ENCODE measurements at regions not wholly inside any gene's neighbourhood (a gene's known extent, or its start where the extent isn't known, plus 50 kb on each side); places are given as distances from the start of the nearest gene placed in this dataset.

DNA sequence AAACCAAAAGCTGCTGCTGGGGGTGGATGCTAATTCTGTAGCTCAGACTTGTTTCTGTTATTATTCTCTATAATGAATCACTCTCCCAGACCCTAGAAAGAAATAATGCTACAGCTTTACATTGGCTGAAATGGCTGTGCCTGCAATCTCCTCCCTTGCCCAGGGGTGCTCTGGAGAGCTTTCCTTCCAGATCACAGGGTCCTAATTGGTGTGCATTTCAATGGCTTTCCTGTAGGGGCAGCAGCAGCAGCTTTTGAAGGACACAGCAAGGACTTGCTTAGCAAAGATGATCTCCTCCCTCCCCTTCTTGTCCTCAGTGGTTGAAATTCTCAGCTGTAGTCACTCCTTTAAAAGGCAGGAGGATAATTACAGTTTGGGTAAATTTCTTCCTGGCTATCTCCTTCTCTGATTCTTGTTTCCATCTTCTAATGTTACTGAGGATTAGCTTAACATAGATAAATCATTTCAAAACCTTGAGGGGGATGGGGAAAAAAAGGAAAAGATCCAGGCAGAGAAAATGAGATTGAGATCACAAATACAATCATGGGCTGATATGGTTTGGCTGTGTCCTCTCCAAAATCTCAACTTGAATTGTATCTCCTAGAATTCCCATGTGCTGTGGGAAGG lies 120.2 kb upstream of the CTTNBP2 start:
- DNase-seq = peak; percentile 14
- Histone ChIP-seq H3K27me3 (no peaks in the 10 kb centered on the region), H3K9me3 (no peaks in the 10 kb centered on the region), H3K27ac (no peak overlapping the region), H3K4me3 (no peak overlapping the region), H3K36me3 (no peaks in the 10 kb centered on the region), H3K4me1 (no peaks in the 10 kb centered on the region)
- TF ChIP-seq, protein P1, sequence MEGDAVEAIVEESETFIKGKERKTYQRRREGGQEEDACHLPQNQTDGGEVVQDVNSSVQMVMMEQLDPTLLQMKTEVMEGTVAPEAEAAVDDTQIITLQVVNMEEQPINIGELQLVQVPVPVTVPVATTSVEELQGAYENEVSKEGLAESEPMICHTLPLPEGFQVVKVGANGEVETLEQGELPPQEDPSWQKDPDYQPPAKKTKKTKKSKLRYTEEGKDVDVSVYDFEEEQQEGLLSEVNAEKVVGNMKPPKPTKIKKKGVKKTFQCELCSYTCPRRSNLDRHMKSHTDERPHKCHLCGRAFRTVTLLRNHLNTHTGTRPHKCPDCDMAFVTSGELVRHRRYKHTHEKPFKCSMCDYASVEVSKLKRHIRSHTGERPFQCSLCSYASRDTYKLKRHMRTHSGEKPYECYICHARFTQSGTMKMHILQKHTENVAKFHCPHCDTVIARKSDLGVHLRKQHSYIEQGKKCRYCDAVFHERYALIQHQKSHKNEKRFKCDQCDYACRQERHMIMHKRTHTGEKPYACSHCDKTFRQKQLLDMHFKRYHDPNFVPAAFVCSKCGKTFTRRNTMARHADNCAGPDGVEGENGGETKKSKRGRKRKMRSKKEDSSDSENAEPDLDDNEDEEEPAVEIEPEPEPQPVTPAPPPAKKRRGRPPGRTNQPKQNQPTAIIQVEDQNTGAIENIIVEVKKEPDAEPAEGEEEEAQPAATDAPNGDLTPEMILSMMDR (IDR thresholded peaks at IDR 0.05) = peak; percentile 19 to 38 (median 32)
- no peak for TF ChIP-seq EP300 (IDR thresholded peaks at IDR 0.05; ENCODE audit: low read depth)
- no peak for TF ChIP-seq POLR2A (IDR thresholded peaks at IDR 0.05)
- in situ Hi-C loops (cut with MboI; ENCODE audit: low pct_ligation_motif_present in 1 of 4, low pct_unique_long_range_greater_than_20kb in 1 of 4, low sequenced_read_pairs in 3 of 4) = no loop called here
- intact Hi-C loops (cut with DNase I; ENCODE audit: low total_unique reads) = no loop called here

DNA sequence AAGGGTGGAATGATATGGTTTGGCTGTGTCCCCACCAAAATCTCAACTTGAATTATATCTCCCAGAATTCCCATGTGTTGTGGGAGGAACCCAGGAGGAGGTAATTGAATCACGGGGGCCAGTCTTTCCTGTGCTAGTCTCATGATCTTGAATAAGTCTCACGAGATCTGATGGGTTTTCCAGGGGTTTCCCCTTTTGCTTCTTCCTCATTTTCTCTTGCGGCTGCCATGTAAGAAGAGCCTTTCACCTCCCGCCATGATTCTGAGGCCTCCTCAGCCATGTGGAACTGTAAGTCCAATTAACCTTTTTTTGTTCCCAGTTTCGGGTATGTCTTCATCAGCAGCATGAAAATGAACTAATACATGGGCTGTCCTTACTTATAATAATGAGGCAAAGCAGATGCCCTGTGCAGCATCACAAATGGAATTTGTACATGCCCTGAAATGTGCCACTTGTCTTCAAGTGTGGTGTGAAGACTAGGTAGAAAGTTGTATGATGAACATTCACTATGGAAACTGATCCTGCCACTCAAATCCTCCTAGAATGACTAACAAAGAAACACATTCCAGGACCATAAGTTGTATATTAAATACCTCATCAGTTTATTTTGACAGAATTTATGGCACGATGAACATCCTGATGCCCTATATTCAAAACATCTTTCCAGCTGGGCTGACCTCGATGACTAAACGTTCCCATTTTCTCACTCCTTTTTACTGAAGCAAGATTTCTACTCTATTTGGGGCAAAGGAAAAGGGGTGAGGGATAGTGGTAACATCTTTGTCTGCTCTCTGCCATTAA lies 122.8 kb upstream of the CTTNBP2 start:
- H3K9me3 ChIP-seq = no peaks in the 10 kb centered on the region
- 68 to 85% methylated on average over 6 to 8 of the region's 8 CpGs for WGBS, 2 donors (ENCODE audit: low coverage in 1 of 2)
- no peak overlapping the region for H3K4me3 ChIP-seq
- no peaks in the 10 kb centered on the region for H3K36me3 ChIP-seq
- in situ Hi-C loops (cut with MboI; ENCODE audit: low pct_ligation_motif_present in 1 of 4, low pct_unique_long_range_greater_than_20kb in 1 of 4, low sequenced_read_pairs in 3 of 4) (no loop called here), intact Hi-C loops (cut with DNase I; ENCODE audit: low total_unique reads) (no loop called here)
- no peak overlapping the region for H3K27ac ChIP-seq
- H3K4me1 ChIP-seq = no peaks in the 10 kb centered on the region
- TF ChIP-seq POLR2AphosphoS5 (IDR thresholded peaks at IDR 0.05) (no peak), EP300 (IDR thresholded peaks at IDR 0.05; ENCODE audit: low read depth) (no peak), POLR2A (IDR thresholded peaks at IDR 0.05) (no peak)
- TF ChIP-seq, protein P1 (IDR thresholded peaks at IDR 0.05) = no peak
- no peak for DNase-seq
- H3K27me3 ChIP-seq = no peaks in the 10 kb centered on the region

DNA sequence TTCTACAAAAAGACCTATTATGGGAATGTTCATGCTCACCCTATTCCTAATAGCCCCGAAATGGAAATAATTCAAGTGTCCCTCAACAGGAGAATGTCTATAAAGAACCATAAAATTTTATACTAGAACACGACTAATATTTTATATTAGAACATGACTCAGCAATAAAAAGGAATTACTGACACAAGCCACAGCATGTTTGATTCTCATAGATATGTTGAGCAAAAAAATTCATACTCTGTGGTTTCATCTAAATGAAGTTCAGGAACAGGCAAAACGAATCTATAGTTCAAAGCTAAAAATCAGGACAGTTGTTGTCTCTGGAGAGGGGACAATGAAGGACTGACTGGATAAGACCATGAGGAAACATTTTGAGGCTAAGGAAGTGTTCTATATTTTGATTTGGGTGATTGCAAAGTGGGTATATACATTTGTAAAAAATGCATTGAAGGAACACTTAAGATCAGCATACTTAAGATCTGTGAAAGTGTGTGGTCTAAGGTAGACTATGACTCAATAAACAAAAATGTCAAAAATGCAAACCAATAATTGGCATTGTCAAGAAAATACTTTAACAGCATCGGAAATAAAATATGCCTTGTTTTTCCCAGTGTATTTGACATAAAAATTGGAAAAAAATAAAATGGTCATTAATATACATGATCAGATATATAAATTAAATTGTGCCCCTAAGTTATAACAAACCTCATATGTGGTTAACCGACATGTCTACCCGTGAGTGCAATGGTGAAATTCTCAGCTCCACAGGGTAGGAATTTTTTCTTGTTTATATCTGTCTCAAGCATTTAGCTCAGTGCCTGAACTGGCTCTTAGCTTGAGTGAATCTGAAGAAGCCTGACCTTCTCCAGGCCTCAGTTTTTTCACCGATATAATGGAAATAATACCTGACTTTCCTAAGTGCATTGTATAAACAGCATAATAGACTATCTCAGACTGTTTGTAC lies 124.9 kb upstream of the CTTNBP2 start:
- no peaks in the 10 kb centered on the region for H3K36me3 ChIP-seq
- no peak overlapping the region for H3K27ac ChIP-seq
- WGBS, 2 donors (ENCODE audit: low coverage in 1 of 2) = 72 to 76% methylated on average over 7 of the region's 7 CpGs
- no peaks in the 10 kb centered on the region for H3K4me1 ChIP-seq
- TF ChIP-seq, protein P1 (IDR thresholded peaks at IDR 0.05) = no peak
- in situ Hi-C loops (cut with MboI; ENCODE audit: low pct_ligation_motif_present in 1 of 4, low pct_unique_long_range_greater_than_20kb in 1 of 4, low sequenced_read_pairs in 3 of 4) (no loop called here), intact Hi-C loops (cut with DNase I; ENCODE audit: low total_unique reads) (no loop called here)
- H3K9me3 ChIP-seq = no peaks in the 10 kb centered on the region
- no peak overlapping the region for H3K4me3 ChIP-seq
- no peaks in the 10 kb centered on the region for H3K27me3 ChIP-seq
- no peak for DNase-seq

DNA sequence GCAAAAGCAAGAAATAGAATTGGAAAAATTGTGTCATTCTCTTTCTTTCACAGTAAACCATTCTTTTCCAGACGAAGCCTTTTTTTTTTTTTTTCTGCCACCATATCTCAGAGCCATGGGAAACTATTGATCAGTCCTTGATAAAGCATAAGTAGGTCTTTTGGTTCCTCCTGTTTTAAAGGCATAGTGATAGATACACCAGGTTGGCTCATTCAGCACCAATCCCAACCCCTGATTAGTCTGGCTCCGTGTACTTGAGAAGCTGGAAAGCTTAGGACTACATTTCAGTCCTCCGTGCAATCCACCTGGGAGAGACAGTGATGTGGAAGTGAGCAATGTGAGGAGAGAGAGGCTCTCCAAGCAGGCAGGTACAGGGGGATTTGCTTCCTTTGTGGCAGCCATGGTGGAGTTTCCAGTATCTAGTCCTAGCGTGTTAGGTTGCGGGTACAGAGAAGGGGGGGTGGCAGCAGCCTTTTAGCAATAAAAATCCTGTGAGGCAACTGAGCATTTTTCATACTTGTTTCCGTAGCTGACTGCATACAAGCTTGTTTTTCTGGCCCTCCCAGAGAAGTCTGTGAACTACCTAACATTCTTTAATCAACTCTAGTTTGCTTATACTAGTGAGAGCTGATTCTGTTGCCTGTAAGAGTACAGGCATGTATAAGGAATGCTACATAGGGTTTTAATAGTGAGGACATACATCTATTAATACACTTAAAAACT lies 127.4 kb upstream of the CTTNBP2 start:
- intact Hi-C loops (cut with DNase I; ENCODE audit: low total_unique reads) = no loop called here
- no peak for DNase-seq
- Histone ChIP-seq H3K4me3 (no peak overlapping the region), H3K9me3 (no peaks in the 10 kb centered on the region), H3K4me1 (no peaks in the 10 kb centered on the region), H3K27me3 (no peaks in the 10 kb centered on the region), H3K27ac (no peak overlapping the region), H3K36me3 (no peaks in the 10 kb centered on the region)
- in situ Hi-C loops (cut with MboI; ENCODE audit: low pct_ligation_motif_present in 1 of 4, low pct_unique_long_range_greater_than_20kb in 1 of 4, low sequenced_read_pairs in 3 of 4) = no loop called here
- 80 to 100% methylated on average over 3 to 6 of the region's 6 CpGs for WGBS, 2 donors (ENCODE audit: low coverage in 1 of 2)
- TF ChIP-seq POLR2A (IDR thresholded peaks at IDR 0.05) (no peak), EP300 (IDR thresholded peaks at IDR 0.05; ENCODE audit: low read depth) (no peak), POLR2AphosphoS5 (IDR thresholded peaks at IDR 0.05) (no peak)
- TF ChIP-seq, protein P1 (IDR thresholded peaks at IDR 0.05) = no peak
